ENCODE measurements at regions not wholly inside any gene's neighbourhood (a gene's known extent, or its start where the extent isn't known, plus 50 kb on each side); places are given as distances from the start of the nearest gene placed in this dataset.

DNA sequence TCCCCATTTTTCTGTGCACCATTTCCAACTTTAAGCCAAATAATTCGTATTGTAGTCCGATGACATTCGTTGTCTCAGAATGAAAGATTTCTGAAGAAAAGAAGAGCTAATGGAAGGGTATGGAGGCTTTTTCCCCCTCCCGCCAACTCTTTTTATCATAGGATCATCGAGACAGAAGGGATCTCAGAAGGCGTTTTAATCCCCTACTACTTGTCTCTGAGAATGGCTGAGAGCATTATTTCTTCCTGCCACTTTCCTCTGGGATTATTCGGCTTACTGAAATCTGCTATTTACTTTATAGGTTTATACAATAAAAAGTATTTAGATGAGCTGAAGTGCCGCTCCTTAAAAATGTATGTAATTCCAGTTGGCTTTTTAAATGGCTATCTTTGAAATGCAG is 789.8 kb downstream of the EDEM1 start:
- Histone ChIP-seq H3K27ac (no peak overlapping the region), H3K36me3 (no peaks in the 10 kb centered on the region), H3K27me3 (no peaks in the 10 kb centered on the region), H3K4me1 (no peaks in the 10 kb centered on the region), H3K4me3 (no peak overlapping the region), H3K9me3 (peaks cover 0 to 8% of the 10 kb centered on the region in 2 donors)
- TF ChIP-seq POLR2AphosphoS5 (IDR thresholded peaks at IDR 0.05): no peak
- TF ChIP-seq POLR2A (IDR thresholded peaks at IDR 0.05): no peak
- TF ChIP-seq CTCF (IDR thresholded peaks at IDR 0.05): no peak
- intact Hi-C loops (cut with DNase I; ENCODE audit: low total_unique reads): no loop called here
- DNase-seq (ENCODE audit: low spot score in 2 of 2): no peak

DNA sequence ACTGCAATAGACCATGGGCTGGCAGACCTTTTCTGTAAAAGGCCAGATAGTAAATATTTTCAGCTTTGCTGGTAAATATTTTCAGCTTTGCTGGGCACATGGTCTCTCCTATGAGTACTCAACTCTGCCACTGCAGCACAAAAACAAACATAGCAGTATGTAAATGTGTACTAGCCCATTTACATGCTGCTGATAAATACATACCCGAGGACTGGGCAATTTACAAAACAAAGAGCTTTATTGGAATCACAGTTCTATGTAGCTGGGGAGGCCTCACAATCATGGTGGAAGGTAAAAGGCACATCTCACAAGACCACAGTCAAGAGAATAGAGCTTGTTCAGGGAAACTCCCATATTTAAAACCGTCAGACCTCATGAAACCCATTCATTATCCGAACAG is 793.0 kb downstream of the EDEM1 start:
- H3K36me3 ChIP-seq: no peaks in the 10 kb centered on the region
- TF ChIP-seq CTCF (IDR thresholded peaks at IDR 0.05) (no peak), POLR2A (IDR thresholded peaks at IDR 0.05) (no peak), POLR2AphosphoS5 (IDR thresholded peaks at IDR 0.05) (no peak)
- H3K27ac ChIP-seq: no peak overlapping the region
- intact Hi-C loops (cut with DNase I; ENCODE audit: low total_unique reads): no loop called here
- H3K4me1 ChIP-seq: no peaks in the 10 kb centered on the region
- no peak for DNase-seq (ENCODE audit: low spot score in 2 of 2)
- H3K27me3 ChIP-seq: no peaks in the 10 kb centered on the region
- no peak overlapping the region for H3K4me3 ChIP-seq
- H3K9me3 ChIP-seq: peaks cover 0 to 8% of the 10 kb centered on the region in 2 donors

- Histone ChIP-seq H3K4me3 (no peak overlapping the region), H3K27me3 (no peaks in the 10 kb centered on the region), H3K4me1 (no peaks in the 10 kb centered on the region), H3K27ac (no peak overlapping the region), H3K36me3 (no peaks in the 10 kb centered on the region), H3K9me3 (no peaks in the 10 kb centered on the region)
- intact Hi-C loops (cut with DNase I; ENCODE audit: low total_unique reads): no loop called here
- TF ChIP-seq POLR2AphosphoS5 (IDR thresholded peaks at IDR 0.05) (no peak), CTCF (IDR thresholded peaks at IDR 0.05) (no peak), POLR2A (IDR thresholded peaks at IDR 0.05) (no peak)
- no peak for DNase-seq (ENCODE audit: low spot score in 2 of 2)
Measured at GRCh38 chr3:5994651-5995050, 807.1 kb downstream of the EDEM1 start.

DNA sequence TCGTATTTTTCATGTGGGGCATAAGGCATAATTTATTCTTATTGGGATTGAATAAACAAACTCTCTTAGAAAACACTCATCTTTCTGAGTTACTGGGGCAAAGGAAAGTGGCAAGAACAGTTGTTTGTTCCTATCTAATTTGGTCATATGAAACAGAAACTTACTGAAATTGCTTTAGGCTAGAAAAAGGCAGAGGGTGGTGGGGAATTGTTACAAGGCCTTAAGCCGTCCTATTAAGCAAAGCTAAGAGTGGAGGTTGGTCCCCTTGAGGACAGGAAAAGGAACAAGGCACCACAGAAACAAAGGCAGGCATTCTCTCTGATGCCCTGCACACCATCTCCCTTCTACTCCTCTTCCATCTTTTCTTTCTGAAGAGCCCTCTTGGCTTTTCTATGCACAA is 830.9 kb downstream of the EDEM1 start:
- DNase-seq (ENCODE audit: low spot score in 2 of 2): no peak
- Histone ChIP-seq H3K4me1 (no peaks in the 10 kb centered on the region), H3K9me3 (peaks cover 2 to 7% of the 10 kb centered on the region in 2 donors), H3K36me3 (no peaks in the 10 kb centered on the region), H3K27me3 (no peaks in the 10 kb centered on the region), H3K4me3 (no peak overlapping the region), H3K27ac (no peak overlapping the region)
- intact Hi-C loops (cut with DNase I; ENCODE audit: low total_unique reads): no loop called here
- no peak for TF ChIP-seq POLR2A (IDR thresholded peaks at IDR 0.05)
- TF ChIP-seq CTCF (IDR thresholded peaks at IDR 0.05): no peak
- no peak for TF ChIP-seq POLR2AphosphoS5 (IDR thresholded peaks at IDR 0.05)

DNA sequence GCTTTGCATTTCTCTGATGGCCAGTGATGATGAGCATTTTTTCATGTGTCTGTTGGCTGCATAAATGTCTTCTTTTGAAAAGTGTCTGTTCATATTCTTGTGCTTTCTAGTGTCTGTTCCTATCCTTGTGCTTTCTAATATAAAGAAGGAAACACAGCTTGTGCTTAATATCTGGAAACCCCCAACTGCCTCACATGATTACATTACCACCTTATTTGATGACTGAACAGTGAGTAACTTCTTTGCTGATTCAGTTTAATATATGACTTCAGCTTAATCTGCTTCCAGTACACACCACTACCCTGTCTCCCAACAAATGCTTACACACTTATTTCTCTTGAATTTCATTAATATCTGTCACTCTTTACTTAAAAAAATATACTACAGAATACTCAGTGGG is 835.1 kb downstream of the EDEM1 start:
- H3K27me3 ChIP-seq: no peaks in the 10 kb centered on the region
- DNase-seq (ENCODE audit: low spot score in 2 of 2): no peak
- peaks cover 0 to 14% of the 10 kb centered on the region in 2 donors for H3K9me3 ChIP-seq
- H3K4me3 ChIP-seq: no peak overlapping the region
- intact Hi-C loops (cut with DNase I; ENCODE audit: low total_unique reads): no loop called here
- H3K36me3 ChIP-seq: no peaks in the 10 kb centered on the region
- TF ChIP-seq POLR2A (IDR thresholded peaks at IDR 0.05) (no peak), POLR2AphosphoS5 (IDR thresholded peaks at IDR 0.05) (no peak), CTCF (IDR thresholded peaks at IDR 0.05) (no peak)
- H3K27ac ChIP-seq: no peak overlapping the region
- H3K4me1 ChIP-seq: no peaks in the 10 kb centered on the region
